Caco-2 (cell line): ENCODE measurements at regions not wholly inside any gene's neighbourhood (a gene's known extent, or its start where the extent isn't known, plus 50 kb on each side); places are given as distances from the start of the nearest gene placed in this dataset.
"Not testable (repeated sequence)": the region's sequence is repeated elsewhere in the genome, so short reads cannot be mapped to it uniquely, and the experiment has no call there.

ENCODE experiments used
- BruUV-seq: library from RNA; stranded (reverse); fragments of 400-500 nt; replicated peaks from 2 replicates; lab custom pipeline; 2021; lab: Mats Ljungman, UMichigan
- CTCF ChIA-PET: fragments of 300-600 bp; sonication (Branson Sonifier 250); formaldehyde crosslinking; loops from one replicate; lab custom pipeline; 2022; ENCODE audit warnings: antibody characterized with exemption; lab: Charles Lee
- POLR2A ChIA-PET: fragments of 300-600 bp; sonication (Branson Sonifier 250); formaldehyde crosslinking; loops from one replicate; lab custom pipeline; 2022; ENCODE audit warnings: antibody characterized with exemption; lab: Charles Lee
- DNase-seq, 2 experiments: peaks; one replicate each; pipeline versions ENCODE4 v3.0.0 to v3.0.0-alpha.2; 2020 to 2022
- H3K27me3 ChIP-seq: replicated peaks from 2 replicates; pipeline ENCODE4 v1.6.0; 2011; ENCODE audit warnings: low read length; ENCODE audit not compliant: control insufficient read depth, insufficient read depth
- H3K36me3 ChIP-seq: 2 replicates; pipeline ENCODE4 v1.5.1; 2011; ENCODE audit warnings: low read length; ENCODE audit not compliant: control insufficient read depth, insufficient read depth
- H3K4me1 ChIP-seq: fragments of 250-450 bp; sonication (Bioruptor Pico); 2 replicates; pipeline ENCODE4 v1.5.1; 2020; ENCODE audit warnings: mild to moderate bottlenecking
- H3K4me3 ChIP-seq: 2 replicates; pipeline ENCODE4 v1.5.1; 2011; ENCODE audit warnings: low read depth, mild to moderate bottlenecking, control low read depth, low read length
- H3K9me3 ChIP-seq: fragments of 250-450 bp; sonication (Bioruptor Pico); 2 replicates; pipeline ENCODE4 v1.5.1; 2020; ENCODE audit warnings: mild to moderate bottlenecking, moderate library complexity
- H3K27ac Mint-ChIP-seq: one replicate; pipeline ENCODE4 v1.8.0; 2022; ENCODE audit warnings: mixed read lengths; ENCODE audit not compliant: unreplicated experiment
- H3K27me3 Mint-ChIP-seq: one replicate; pipeline ENCODE4 v1.8.0; 2022; ENCODE audit warnings: mixed read lengths; ENCODE audit not compliant: insufficient read depth, unreplicated experiment
- H3K36me3 Mint-ChIP-seq: one replicate; pipeline ENCODE4 v1.8.0; 2022; ENCODE audit warnings: mild to moderate bottlenecking, mixed read lengths; ENCODE audit not compliant: insufficient read depth, unreplicated experiment
- H3K4me1 Mint-ChIP-seq: one replicate; pipeline ENCODE4 v1.8.0; 2022; ENCODE audit warnings: low read depth, mixed read lengths; ENCODE audit not compliant: unreplicated experiment
- H3K4me3 Mint-ChIP-seq: one replicate; pipeline ENCODE4 v1.8.0; 2022; ENCODE audit warnings: mild to moderate bottlenecking, moderate library complexity, mixed read lengths; ENCODE audit not compliant: unreplicated experiment
- H3K9me3 Mint-ChIP-seq: one replicate; pipeline ENCODE4 v1.8.0; 2022; ENCODE audit warnings: mixed read lengths; ENCODE audit not compliant: unreplicated experiment
- CTCF ChIP-seq, 2 experiments: fragments of 200-600 bp in 1 of 2; IDR thresholded peaks; 1 replicate in 1 of 2; 2 replicates in 1 of 2; pipeline versions ENCODE4 v1.5.1 to v1.8.0; 2011 to 2022; ENCODE audit warnings: antibody characterized with exemption in 1 of 2, control low read depth in 1 of 2, inconsistent platforms in 1 of 2, low read depth in 1 of 2, low read length in 1 of 2, mild to moderate bottlenecking in 1 of 2, moderate library complexity in 1 of 2; ENCODE audit not compliant: insufficient read depth in 1 of 2, severe bottlenecking in 1 of 2, unreplicated experiment in 1 of 2
- intact Hi-C: fragments of 100-400 bp; cut with micrococcal nuclease; formaldehyde crosslinking; loops from one replicate; pipeline ENCODE4 v1.10.0; 2022; ENCODE audit not compliant: unreplicated experiment

GRCh38 chrX:150269605-150270254 is 93.4 kb upstream of the MAMLD1 start:
- DNase-seq = peak; percentile 67 to 72
- Histone ChIP-seq H3K4me3 (no peak overlapping the region), H3K4me1 (no peaks in the 10 kb centered on the region), H3K9me3 (no peaks in the 10 kb centered on the region), H3K36me3 (no peaks in the 10 kb centered on the region), H3K27me3 (no peaks in the 10 kb centered on the region)
- ChIA-PET POLR2A (no interaction called here), CTCF (no interaction called here)
- TF ChIP-seq CTCF (IDR thresholded peaks at IDR 0.05; ENCODE audit: insufficient read depth in 1 of 2, low read depth in 1 of 2, low read length in 1 of 2, severe bottlenecking in 1 of 2, unreplicated experiment in 1 of 2) = no peak
- intact Hi-C loops = no loop called here
- no peaks in the 10 kb centered on the region for H3K36me3 Mint-ChIP-seq
- peak overlapping the region; percentile 44 for H3K4me3 Mint-ChIP-seq
- no peaks in the 10 kb centered on the region for H3K9me3 Mint-ChIP-seq
- peak overlapping the region; percentile 63 for H3K27ac Mint-ChIP-seq
- H3K4me1 Mint-ChIP-seq = peaks cover 7% of the 10 kb centered on the region
- no TSS peak for BruUV-seq
- no peaks in the 10 kb centered on the region for H3K27me3 Mint-ChIP-seq

- Mint-ChIP-seq H3K9me3 (no peaks in the 10 kb centered on the region), H3K4me1 (peaks cover 7% of the 10 kb centered on the region), H3K27ac (no peak overlapping the region), H3K27me3 (no peaks in the 10 kb centered on the region), H3K4me3 (no peak overlapping the region), H3K36me3 (no peaks in the 10 kb centered on the region)
- ChIA-PET CTCF (no interaction called here), POLR2A (no interaction called here)
- peak in 1 of 2 experiments; percentile 5 for DNase-seq
- H3K4me3 ChIP-seq = no peak overlapping the region
- H3K27me3 ChIP-seq = no peaks in the 10 kb centered on the region
- H3K36me3 ChIP-seq = no peaks in the 10 kb centered on the region
- intact Hi-C loops = no loop called here
- no peak for TF ChIP-seq CTCF (IDR thresholded peaks at IDR 0.05; ENCODE audit: insufficient read depth in 1 of 2, low read depth in 1 of 2, low read length in 1 of 2, severe bottlenecking in 1 of 2, unreplicated experiment in 1 of 2)
- no TSS peak for BruUV-seq
- H3K4me1 ChIP-seq = no peaks in the 10 kb centered on the region
- no peaks in the 10 kb centered on the region for H3K9me3 ChIP-seq
These were observed 92.5 kb upstream of the MAMLD1 start for GRCh38 chrX:150270622-150271021.

- CTCF ChIA-PET, H3K4me1 ChIP-seq, H3K4me3 ChIP-seq, H3K9me3 Mint-ChIP-seq, H3K36me3 ChIP-seq, BruUV-seq, DNase-seq, intact Hi-C loops, H3K9me3 ChIP-seq, H3K27ac Mint-ChIP-seq, H3K27me3 ChIP-seq, POLR2A ChIA-PET, H3K4me3 Mint-ChIP-seq, H3K4me1 Mint-ChIP-seq, H3K27me3 Mint-ChIP-seq, H3K36me3 Mint-ChIP-seq: not testable (repeated sequence)
These were observed 89.4 kb upstream of the MAMLD1 start for GRCh38 chrX:150273575-150274294.
